SK-N-SH (cell line): ENCODE measurements at regions not wholly inside any gene's neighbourhood (a gene's known extent, or its start where the extent isn't known, plus 50 kb on each side); places are given as distances from the start of the nearest gene placed in this dataset.

Source experiments
- CTCF ChIA-PET: fragments of 300-600, 350-600 bp; formaldehyde crosslinking; extraction: SDS; loops from one replicate; lab custom pipeline; 2021; lab: Yijun Ruan, JAX
- POLR2A ChIA-PET: fragments of 350-600 bp; sonication (Branson Sonifier 250); formaldehyde crosslinking; extraction: SDS; loops from one replicate; lab custom pipeline; 2020; ENCODE audit warnings: antibody characterized with exemption, inconsistent platforms; lab: Yijun Ruan, JAX
- DNase-seq: peaks from one replicate; pipeline ENCODE4 v3.0.0; 2012
- H2AFZ ChIP-seq: fragments of 200-600 bp; sonication (generic); 2 replicates; pipeline ENCODE4 v1.8.1; 2016; ENCODE audit warnings: antibody characterized with exemption, mild to moderate bottlenecking, low read depth
- H3F3A ChIP-seq: fragments of 200-600 bp; sonication (generic); replicated peaks from 2 replicates; pipeline ENCODE3; 2016; ENCODE audit warnings: antibody characterized with exemption, mild to moderate bottlenecking; ENCODE audit not compliant: insufficient read depth
- H3K27ac ChIP-seq, 2 experiments: fragments of 200-500 bp in 1 of 2; fragments of 200-600 bp in 1 of 2; sonication (Bioruptor generic) in 1 of 2; sonication (generic), shearing (Covaris generic) in 1 of 2; 2 replicates each; pipeline versions ENCODE4 v1.5.1 to v1.6.1; 2014 to 2016; ENCODE audit warnings: low read depth in 2 of 2, inconsistent platforms in 1 of 2, low read length in 1 of 2, mild to moderate bottlenecking in 1 of 2, mixed read lengths in 1 of 2
- H3K27me3 ChIP-seq: fragments of 200-600 bp; sonication (generic), shearing (Covaris generic); 2 replicates; pipeline ENCODE4 v1.6.1; 2016; ENCODE audit warnings: mixed run types; ENCODE audit not compliant: insufficient read depth
- H3K36me3 ChIP-seq, 2 experiments: fragments of 200-500 bp in 1 of 2; fragments of 200-600 bp in 1 of 2; sonication (Bioruptor generic) in 1 of 2; sonication (generic) in 1 of 2; replicated peaks in 1 of 2; 2 replicates each; pipeline versions ENCODE3 to v1.5.1; 2014 to 2016; ENCODE audit warnings: low read length in 1 of 2, mild to moderate bottlenecking in 1 of 2; ENCODE audit not compliant: insufficient read depth in 2 of 2, control insufficient read depth in 1 of 2
- H3K4me1 ChIP-seq, 2 experiments: fragments of 200-500 bp in 1 of 2; fragments of 200-600 bp in 1 of 2; sonication (Bioruptor generic) in 1 of 2; sonication (generic), shearing (Covaris generic) in 1 of 2; 2 replicates each; pipeline versions ENCODE4 v1.5.1 to v1.6.1; 2014 to 2016; ENCODE audit warnings: low read depth in 1 of 2, low read length in 1 of 2, mixed run types in 1 of 2; ENCODE audit not compliant: insufficient read depth in 2 of 2, control insufficient read depth in 1 of 2
- H3K4me2 ChIP-seq: fragments of 200-600 bp; sonication (generic), shearing (Covaris generic); 2 replicates; pipeline ENCODE4 v1.6.1; 2017; ENCODE audit warnings: mixed run types
- H3K4me3 ChIP-seq, 2 experiments: fragments of 200-500 bp in 1 of 2; fragments of 200-600 bp in 1 of 2; sonication (Bioruptor generic) in 1 of 2; sonication (generic), shearing (Covaris generic) in 1 of 2; 2 replicates each; pipeline versions ENCODE4 v1.5.1 to v1.8.1; 2014 to 2016; ENCODE audit warnings: low read depth in 2 of 2, inconsistent platforms in 1 of 2, low read length in 1 of 2, mild to moderate bottlenecking in 1 of 2, mixed read lengths in 1 of 2, moderate library complexity in 1 of 2
- H3K79me2 ChIP-seq: fragments of 200-600 bp; sonication (generic); 2 replicates; pipeline ENCODE4 v1.8.1; 2017; ENCODE audit warnings: mild to moderate bottlenecking; ENCODE audit not compliant: insufficient read depth
- H3K9ac ChIP-seq: fragments of 200-600 bp; sonication (generic); 2 replicates; pipeline ENCODE4 v1.6.1; 2017; ENCODE audit warnings: mixed run types
- H3K9me2 ChIP-seq: fragments of 200-600 bp; sonication (generic); 2 replicates; pipeline ENCODE4 v1.6.1; 2017; ENCODE audit warnings: mixed run types
- H3K9me3 ChIP-seq: fragments of 200-600 bp; sonication (generic); 2 replicates; pipeline ENCODE4 v1.6.1; 2017; ENCODE audit warnings: mixed run types, mild to moderate bottlenecking, moderate library complexity
- H4K20me1 ChIP-seq: fragments of 200-600 bp; sonication (generic); 2 replicates; pipeline ENCODE4 v1.6.1; 2017; ENCODE audit warnings: mild to moderate bottlenecking, mixed run types; ENCODE audit not compliant: insufficient read depth
- EP300 ChIP-seq, 2 experiments: IDR thresholded peaks; 2 replicates each; pipeline versions ENCODE4 v1.4.0 to v1.6.1; 2012; ENCODE audit warnings: borderline replicate concordance in 1 of 2, low read depth in 1 of 2, low read length in 1 of 2
- EZH2phosphoT487 ChIP-seq: fragments of 200-600 bp; sonication (generic); IDR thresholded peaks from 2 replicates; pipeline ENCODE4 v1.6.1; 2017; ENCODE audit warnings: low read depth, mixed run types, mild to moderate bottlenecking, antibody characterized with exemption, moderate library complexity, borderline replicate concordance
- FOXJ3 ChIP-seq: sonication (generic); formaldehyde crosslinking; IDR thresholded peaks from 2 replicates; pipeline ENCODE4 v1.5.1; 2020; ENCODE audit warnings: mild to moderate bottlenecking, missing genetic modification reagents
- JUND ChIP-seq: IDR thresholded peaks from 2 replicates; pipeline ENCODE4 v1.4.0; 2012
- RCOR1 ChIP-seq: fragments of 150-350 bp; IDR thresholded peaks from 2 replicates; pipeline ENCODE4 v1.6.1; 2017; ENCODE audit warnings: antibody characterized with exemption, low read length
- RFX5 ChIP-seq: IDR thresholded peaks from 2 replicates; pipeline ENCODE4 v1.6.1; 2012; ENCODE audit warnings: mild to moderate bottlenecking, improper control_type of control experiment, low read length
- TAF1 ChIP-seq: IDR thresholded peaks from 2 replicates; pipeline ENCODE4 v1.6.1; 2012; ENCODE audit warnings: low read depth, mild to moderate bottlenecking, low read length, moderate library complexity, borderline replicate concordance
- WGBS: methylation state at CpG from one replicate; pipeline ENCODE4 v1.1.6; 2017; ENCODE audit warnings: low lambda C conversion rate; 5-methylcytosine and 5-hydroxymethylcytosine counted together
- TF ChIP-seq, protein P1 (sequence below): IDR thresholded peaks from 2 replicates; pipeline ENCODE4 v1.4.0; 2012; ENCODE audit warnings: low read depth, borderline replicate concordance
- TF ChIP-seq, protein P2 (sequence below): fragments of 150-350 bp; IDR thresholded peaks from 2 replicates; pipeline ENCODE4 v1.6.1; 2016; ENCODE audit warnings: mild to moderate bottlenecking, low read depth, low read length
- TF ChIP-seq, protein P3 (sequence below): IDR thresholded peaks from 2 replicates; pipeline ENCODE4 v1.6.1; 2012; ENCODE audit warnings: mild to moderate bottlenecking, low read depth, low read length, moderate library complexity
- TF ChIP-seq, protein P4 (sequence below): IDR thresholded peaks from 2 replicates; pipeline ENCODE4 v1.4.0; 2012; ENCODE audit warnings: low read depth

DNA sequence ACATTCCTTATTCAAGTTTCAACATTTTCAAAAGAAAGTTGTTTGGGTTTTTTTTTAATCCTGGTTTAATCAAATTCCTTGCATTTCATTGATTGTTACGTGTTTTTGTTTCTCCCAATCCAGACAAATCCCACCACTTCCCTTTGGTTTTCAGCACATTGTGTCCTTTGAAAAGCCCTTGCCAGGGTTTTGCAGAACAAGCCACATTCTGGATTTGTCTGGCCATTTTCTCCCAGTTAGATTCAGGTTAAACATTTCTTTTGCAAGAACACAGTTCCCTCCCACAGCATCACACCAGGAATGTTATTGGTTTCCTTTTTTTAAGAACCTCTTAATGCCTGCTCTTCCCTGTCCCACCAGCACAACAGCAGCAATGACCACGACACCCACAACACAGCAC, 278.0 kb upstream of the SALL1 start:
- no peaks in the 10 kb centered on the region for H3K36me3 ChIP-seq
- H3K27me3 ChIP-seq, result no peaks in the 10 kb centered on the region
- DNase-seq, result no peak
- no peaks in the 10 kb centered on the region for H3K79me2 ChIP-seq
- ChIA-PET POLR2A (no interaction called here), CTCF (no interaction called here)
- H3K4me1 ChIP-seq, result no peaks in the 10 kb centered on the region; a peak in 1 of 4 replicates
- WGBS, result 18% methylated on average over 2 of the region's 2 CpGs
- no peak overlapping the region for H3K27ac ChIP-seq
- H3K9me3 ChIP-seq, result no peaks in the 10 kb centered on the region
- H3K9me2 ChIP-seq, result no peaks in the 10 kb centered on the region
- no peaks in the 10 kb centered on the region for H4K20me1 ChIP-seq
- no peak overlapping the region for H3K9ac ChIP-seq
- no peak overlapping the region for H2AFZ ChIP-seq
- H3K4me3 ChIP-seq, result no peak overlapping the region
- H3K4me2 ChIP-seq, result no peak overlapping the region
- no peak for TF ChIP-seq EP300 (IDR thresholded peaks at IDR 0.05; ENCODE audit: borderline replicate concordance in 1 of 2, low read depth in 1 of 2, low read length in 1 of 2)
- TF ChIP-seq JUND, result no peak
- no peak for TF ChIP-seq RCOR1
- no peak for TF ChIP-seq TAF1
- TF ChIP-seq, protein P1, sequence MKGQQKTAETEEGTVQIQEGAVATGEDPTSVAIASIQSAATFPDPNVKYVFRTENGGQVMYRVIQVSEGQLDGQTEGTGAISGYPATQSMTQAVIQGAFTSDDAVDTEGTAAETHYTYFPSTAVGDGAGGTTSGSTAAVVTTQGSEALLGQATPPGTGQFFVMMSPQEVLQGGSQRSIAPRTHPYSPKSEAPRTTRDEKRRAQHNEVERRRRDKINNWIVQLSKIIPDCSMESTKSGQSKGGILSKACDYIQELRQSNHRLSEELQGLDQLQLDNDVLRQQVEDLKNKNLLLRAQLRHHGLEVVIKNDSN, result no peak
- no peak for TF ChIP-seq FOXJ3 (CRISPR knock-in tag)
- TF ChIP-seq EZH2phosphoT487, result no peak
- TF ChIP-seq, protein P2, sequence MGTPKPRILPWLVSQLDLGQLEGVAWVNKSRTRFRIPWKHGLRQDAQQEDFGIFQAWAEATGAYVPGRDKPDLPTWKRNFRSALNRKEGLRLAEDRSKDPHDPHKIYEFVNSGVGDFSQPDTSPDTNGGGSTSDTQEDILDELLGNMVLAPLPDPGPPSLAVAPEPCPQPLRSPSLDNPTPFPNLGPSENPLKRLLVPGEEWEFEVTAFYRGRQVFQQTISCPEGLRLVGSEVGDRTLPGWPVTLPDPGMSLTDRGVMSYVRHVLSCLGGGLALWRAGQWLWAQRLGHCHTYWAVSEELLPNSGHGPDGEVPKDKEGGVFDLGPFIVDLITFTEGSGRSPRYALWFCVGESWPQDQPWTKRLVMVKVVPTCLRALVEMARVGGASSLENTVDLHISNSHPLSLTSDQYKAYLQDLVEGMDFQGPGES, result no peak
- no peaks in the 10 kb centered on the region for H3F3A ChIP-seq

DNA sequence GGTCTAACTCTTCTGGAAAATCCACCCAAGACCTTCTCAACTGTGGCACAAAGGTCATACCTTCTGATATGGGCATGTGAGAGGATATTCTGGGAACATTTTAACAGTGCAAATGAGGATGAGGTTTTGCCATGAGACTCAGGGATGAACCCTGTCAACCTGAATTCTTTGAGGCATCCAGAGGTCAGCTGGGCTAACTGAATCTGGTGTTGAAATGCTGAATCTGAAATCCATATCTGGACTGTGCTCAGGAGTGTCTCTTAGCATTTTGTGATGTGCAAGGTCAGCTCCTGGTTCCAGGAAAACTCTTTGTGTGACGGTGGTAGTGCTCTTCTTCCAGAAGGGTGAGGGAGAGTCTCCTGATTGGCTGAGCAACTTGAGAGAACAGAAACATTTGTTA, 276.0 kb upstream of the SALL1 start:
- 67% methylated on average over 1 of the region's 1 CpG for WGBS

More for the DNA sequence above, 276.0 kb upstream of the SALL1 start:
- POLR2A ChIA-PET, result no interaction called here
- Histone ChIP-seq H3K27ac (no peak overlapping the region), H3K27me3 (no peaks in the 10 kb centered on the region), H3K4me1 (no peaks in the 10 kb centered on the region; a peak in 1 of 4 replicates), H3K4me3 (no peak overlapping the region), H3K9me2 (no peaks in the 10 kb centered on the region), H3K9me3 (no peaks in the 10 kb centered on the region), H3F3A (no peaks in the 10 kb centered on the region), H3K79me2 (no peaks in the 10 kb centered on the region), H3K4me2 (no peak overlapping the region), H2AFZ (no peak overlapping the region), H3K9ac (no peak overlapping the region), H3K36me3 (no peaks in the 10 kb centered on the region), H4K20me1 (no peaks in the 10 kb centered on the region)
- TF ChIP-seq RFX5 (no peak), FOXJ3 (CRISPR knock-in tag) (no peak), EZH2phosphoT487 (no peak)
- TF ChIP-seq, protein P3, sequence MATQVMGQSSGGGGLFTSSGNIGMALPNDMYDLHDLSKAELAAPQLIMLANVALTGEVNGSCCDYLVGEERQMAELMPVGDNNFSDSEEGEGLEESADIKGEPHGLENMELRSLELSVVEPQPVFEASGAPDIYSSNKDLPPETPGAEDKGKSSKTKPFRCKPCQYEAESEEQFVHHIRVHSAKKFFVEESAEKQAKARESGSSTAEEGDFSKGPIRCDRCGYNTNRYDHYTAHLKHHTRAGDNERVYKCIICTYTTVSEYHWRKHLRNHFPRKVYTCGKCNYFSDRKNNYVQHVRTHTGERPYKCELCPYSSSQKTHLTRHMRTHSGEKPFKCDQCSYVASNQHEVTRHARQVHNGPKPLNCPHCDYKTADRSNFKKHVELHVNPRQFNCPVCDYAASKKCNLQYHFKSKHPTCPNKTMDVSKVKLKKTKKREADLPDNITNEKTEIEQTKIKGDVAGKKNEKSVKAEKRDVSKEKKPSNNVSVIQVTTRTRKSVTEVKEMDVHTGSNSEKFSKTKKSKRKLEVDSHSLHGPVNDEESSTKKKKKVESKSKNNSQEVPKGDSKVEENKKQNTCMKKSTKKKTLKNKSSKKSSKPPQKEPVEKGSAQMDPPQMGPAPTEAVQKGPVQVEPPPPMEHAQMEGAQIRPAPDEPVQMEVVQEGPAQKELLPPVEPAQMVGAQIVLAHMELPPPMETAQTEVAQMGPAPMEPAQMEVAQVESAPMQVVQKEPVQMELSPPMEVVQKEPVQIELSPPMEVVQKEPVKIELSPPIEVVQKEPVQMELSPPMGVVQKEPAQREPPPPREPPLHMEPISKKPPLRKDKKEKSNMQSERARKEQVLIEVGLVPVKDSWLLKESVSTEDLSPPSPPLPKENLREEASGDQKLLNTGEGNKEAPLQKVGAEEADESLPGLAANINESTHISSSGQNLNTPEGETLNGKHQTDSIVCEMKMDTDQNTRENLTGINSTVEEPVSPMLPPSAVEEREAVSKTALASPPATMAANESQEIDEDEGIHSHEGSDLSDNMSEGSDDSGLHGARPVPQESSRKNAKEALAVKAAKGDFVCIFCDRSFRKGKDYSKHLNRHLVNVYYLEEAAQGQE, result no peak
- TF ChIP-seq, protein P4, sequence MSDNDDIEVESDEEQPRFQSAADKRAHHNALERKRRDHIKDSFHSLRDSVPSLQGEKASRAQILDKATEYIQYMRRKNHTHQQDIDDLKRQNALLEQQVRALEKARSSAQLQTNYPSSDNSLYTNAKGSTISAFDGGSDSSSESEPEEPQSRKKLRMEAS, result no peak
- CTCF ChIA-PET, result no interaction called here
- no peak for DNase-seq
